MCF 10A (cell line): ENCODE measurements at regions not wholly inside any gene's neighbourhood (a gene's known extent, or its start where the extent isn't known, plus 50 kb on each side); places are given as distances from the start of the nearest gene placed in this dataset.

Experiments used
- BruUV-seq: library from RNA; stranded (reverse); fragments of 400-500 nt; replicated peaks from 2 replicates; lab custom pipeline; 2021; lab: Mats Ljungman, UMichigan
- CTCF ChIA-PET: fragments of 300-600 bp; sonication (Branson Sonifier 250); formaldehyde crosslinking; extraction: SDS; loops from one replicate; lab custom pipeline; 2021; ENCODE audit warnings: antibody characterized with exemption, inconsistent platforms; lab: Yijun Ruan, JAX
- POLR2A ChIA-PET: fragments of 300-600, 350-650 bp; sonication (Branson Sonifier 250); formaldehyde crosslinking; extraction: SDS; loops from one replicate; lab custom pipeline; 2020; ENCODE audit warnings: antibody characterized with exemption, inconsistent platforms; lab: Yijun Ruan, JAX
- DNase-seq: peaks from one replicate; pipeline ENCODE4 v3.0.0-alpha.2; 2018; ENCODE audit not compliant: unreplicated experiment
- H3K27ac Mint-ChIP-seq: one replicate; pipeline ENCODE4 v1.8.0; 2022; ENCODE audit warnings: mild to moderate bottlenecking, low read depth, mixed read lengths; ENCODE audit not compliant: unreplicated experiment
- H3K27me3 Mint-ChIP-seq: one replicate; pipeline ENCODE4 v1.8.0; 2022; ENCODE audit warnings: mixed read lengths; ENCODE audit not compliant: insufficient read depth, unreplicated experiment
- H3K36me3 Mint-ChIP-seq: one replicate; pipeline ENCODE4 v1.8.0; 2022; ENCODE audit warnings: mild to moderate bottlenecking, moderate library complexity, mixed read lengths; ENCODE audit not compliant: insufficient read depth, unreplicated experiment
- H3K4me1 Mint-ChIP-seq: one replicate; pipeline ENCODE4 v1.8.0; 2022; ENCODE audit warnings: mixed read lengths; ENCODE audit not compliant: insufficient read depth, unreplicated experiment
- H3K4me3 Mint-ChIP-seq: one replicate; pipeline ENCODE4 v1.8.0; 2022; ENCODE audit warnings: mild to moderate bottlenecking, moderate library complexity, mixed read lengths; ENCODE audit not compliant: unreplicated experiment
- H3K9me3 Mint-ChIP-seq: one replicate; pipeline ENCODE4 v1.8.0; 2022; ENCODE audit warnings: mixed read lengths; ENCODE audit not compliant: unreplicated experiment
- CTCF ChIP-seq: fragments of 200-600 bp; IDR thresholded peaks from one replicate; pipeline ENCODE4 v1.8.0; 2022; ENCODE audit warnings: antibody characterized with exemption, mild to moderate bottlenecking; ENCODE audit not compliant: unreplicated experiment
- intact Hi-C: fragments of 100-400 bp; cut with micrococcal nuclease; formaldehyde crosslinking; loops from 2 replicates; pipeline ENCODE4 v1.14.1; 2022

- CTCF ChIA-PET: no interaction called here
- POLR2A ChIA-PET: interaction anchor here (0.6 kb wide), 1 partner anchor 1369 kb away, joined by 3 read pairs; no protein-coding TSS in a partner anchor
- no peak for TF ChIP-seq CTCF
- no peak for DNase-seq
- H3K36me3 Mint-ChIP-seq: no peaks in the 10 kb centered on the region
- H3K27ac Mint-ChIP-seq: no peak overlapping the region
- H3K4me1 Mint-ChIP-seq: no peaks in the 10 kb centered on the region
- intact Hi-C loops: no loop called here
- no peak overlapping the region for H3K4me3 Mint-ChIP-seq
- BruUV-seq: no TSS peak
- H3K27me3 Mint-ChIP-seq: no peaks in the 10 kb centered on the region
- no peaks in the 10 kb centered on the region for H3K9me3 Mint-ChIP-seq
Measured at GRCh38 chr7:125481323-125481722, 551.7 kb upstream of the POT1 start.

DNA sequence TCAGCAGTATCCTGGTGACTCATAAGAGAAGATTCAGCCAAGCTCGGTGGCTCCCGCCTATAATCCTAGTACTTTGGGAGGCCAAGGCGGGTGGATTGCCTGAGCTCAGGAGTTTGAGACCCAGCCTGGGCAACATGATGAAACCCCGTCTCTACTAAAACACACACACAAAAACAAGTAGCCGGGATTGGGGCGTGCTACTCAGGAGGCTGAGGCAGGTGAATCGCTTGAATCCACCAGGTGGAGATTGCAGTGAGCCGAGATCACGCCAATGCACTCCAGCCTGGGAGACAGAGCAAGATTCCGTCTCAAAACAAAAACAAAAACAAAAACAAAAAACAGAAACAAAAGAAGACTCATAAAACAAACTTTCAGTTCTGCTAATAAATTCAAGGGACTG, 551.1 kb upstream of the POT1 start:
- BruUV-seq: no TSS peak
- Mint-ChIP-seq H3K27me3 (no peaks in the 10 kb centered on the region), H3K4me1 (no peaks in the 10 kb centered on the region), H3K27ac (no peak overlapping the region), H3K4me3 (no peak overlapping the region), H3K9me3 (no peaks in the 10 kb centered on the region), H3K36me3 (no peaks in the 10 kb centered on the region)
- DNase-seq: no peak
- POLR2A ChIA-PET: interaction anchor here (0.6 kb wide), 1 partner anchor 1368 kb away, joined by 3 read pairs; no protein-coding TSS in a partner anchor
- intact Hi-C loops: no loop called here
- TF ChIP-seq CTCF: no peak
- CTCF ChIA-PET: no interaction called here

GRCh38 chr7:125468855-125469174, 539.2 kb upstream of the POT1 start:
- no peak overlapping the region for H3K27ac Mint-ChIP-seq
- POLR2A ChIA-PET: no interaction called here
- no peak for TF ChIP-seq CTCF
- intact Hi-C loops: no loop called here
- H3K4me1 Mint-ChIP-seq: no peaks in the 10 kb centered on the region
- H3K27me3 Mint-ChIP-seq: no peaks in the 10 kb centered on the region
- no TSS peak for BruUV-seq
- no peaks in the 10 kb centered on the region for H3K36me3 Mint-ChIP-seq
- CTCF ChIA-PET: no interaction called here
- no peaks in the 10 kb centered on the region for H3K9me3 Mint-ChIP-seq
- no peak for DNase-seq
- H3K4me3 Mint-ChIP-seq: no peak overlapping the region

DNA sequence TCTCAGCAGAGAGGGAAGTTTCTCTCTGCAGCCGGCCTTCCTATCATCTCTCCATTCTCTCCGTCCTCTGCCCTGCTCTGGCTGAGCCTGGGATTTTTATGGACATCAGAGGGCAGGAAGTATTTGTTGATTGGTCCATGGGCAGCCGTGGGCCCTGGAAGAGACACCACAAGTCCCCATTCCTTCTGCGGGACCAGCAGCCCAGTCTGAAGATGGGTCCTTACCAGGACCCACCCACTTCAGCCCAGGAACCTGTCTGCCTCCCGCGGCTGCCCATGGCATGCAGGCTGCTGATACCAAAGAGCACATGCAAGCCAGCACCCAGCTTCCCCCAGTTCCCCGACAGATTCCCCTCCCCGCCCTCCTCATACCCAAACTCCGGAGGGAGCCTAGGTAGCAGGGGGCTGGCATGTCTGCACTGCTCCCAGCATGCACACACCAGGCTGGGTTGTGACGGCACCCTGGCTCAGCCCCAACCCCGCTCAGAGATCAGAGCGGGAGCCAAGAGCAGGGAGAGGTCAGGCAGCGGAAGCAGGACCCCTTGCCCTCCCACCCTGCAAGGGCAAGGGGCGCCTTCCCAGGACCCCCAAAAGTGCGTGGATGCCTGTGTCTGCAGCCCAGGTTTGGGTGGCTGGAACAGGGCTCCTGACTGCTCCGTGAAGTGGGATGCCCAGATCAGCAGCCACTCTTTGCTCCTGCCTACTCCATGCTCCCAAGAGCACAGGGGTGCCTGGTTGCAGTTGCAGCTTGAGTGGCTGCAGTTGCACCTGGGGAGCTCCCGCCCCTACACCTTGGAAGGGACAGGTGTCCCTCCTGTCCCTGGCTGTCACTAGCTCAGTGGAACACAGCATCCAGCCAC, 538.6 kb upstream of the POT1 start:
- TF ChIP-seq CTCF: no peak
- no peaks in the 10 kb centered on the region for H3K4me1 Mint-ChIP-seq
- ChIA-PET POLR2A (no interaction called here), CTCF (interaction anchor here (0.6 kb wide), 1 partner anchor 252 kb away, joined by 3 read pairs; no protein-coding TSS in a partner anchor)
- no peak overlapping the region for H3K27ac Mint-ChIP-seq
- intact Hi-C loops: no loop called here
- no peak overlapping the region for H3K4me3 Mint-ChIP-seq
- DNase-seq: no peak
- H3K9me3 Mint-ChIP-seq: no peaks in the 10 kb centered on the region
- H3K36me3 Mint-ChIP-seq: no peaks in the 10 kb centered on the region
- no peaks in the 10 kb centered on the region for H3K27me3 Mint-ChIP-seq
- no TSS peak for BruUV-seq
